HCT116 (cell line): ENCODE measurements at regions not wholly inside any gene's neighbourhood (a gene's known extent, or its start where the extent isn't known, plus 50 kb on each side); places are given as distances from the start of the nearest gene placed in this dataset.

ENCODE experiments used
- REST ChIP-seq: IDR thresholded peaks from 2 replicates; pipeline ENCODE4 v1.6.1; 2012; ENCODE audit warnings: low read depth
- TF ChIP-seq, protein P1 (sequence below), 3 experiments: fragments of 200-600 bp in 1 of 3; sonication (generic) in 1 of 3; IDR thresholded peaks in 2 of 3; conservative IDR thresholded peaks in 1 of 3; 2 replicates each; pipeline ENCODE4 v1.5.1; 2012 to 2017; ENCODE audit warnings: low read depth in 2 of 3, low read length in 2 of 3, antibody characterized with exemption in 1 of 3, borderline replicate concordance in 1 of 3, control low read depth in 1 of 3, mild to moderate bottlenecking in 1 of 3, mixed read lengths in 1 of 3, mixed run types in 1 of 3, moderate library complexity in 1 of 3; ENCODE audit not compliant: insufficient read depth in 1 of 3
- TF ChIP-seq, protein P2 (sequence below): IDR thresholded peaks from 2 replicates; pipeline ENCODE4 v1.6.1; 2012

- TF ChIP-seq, protein P1, sequence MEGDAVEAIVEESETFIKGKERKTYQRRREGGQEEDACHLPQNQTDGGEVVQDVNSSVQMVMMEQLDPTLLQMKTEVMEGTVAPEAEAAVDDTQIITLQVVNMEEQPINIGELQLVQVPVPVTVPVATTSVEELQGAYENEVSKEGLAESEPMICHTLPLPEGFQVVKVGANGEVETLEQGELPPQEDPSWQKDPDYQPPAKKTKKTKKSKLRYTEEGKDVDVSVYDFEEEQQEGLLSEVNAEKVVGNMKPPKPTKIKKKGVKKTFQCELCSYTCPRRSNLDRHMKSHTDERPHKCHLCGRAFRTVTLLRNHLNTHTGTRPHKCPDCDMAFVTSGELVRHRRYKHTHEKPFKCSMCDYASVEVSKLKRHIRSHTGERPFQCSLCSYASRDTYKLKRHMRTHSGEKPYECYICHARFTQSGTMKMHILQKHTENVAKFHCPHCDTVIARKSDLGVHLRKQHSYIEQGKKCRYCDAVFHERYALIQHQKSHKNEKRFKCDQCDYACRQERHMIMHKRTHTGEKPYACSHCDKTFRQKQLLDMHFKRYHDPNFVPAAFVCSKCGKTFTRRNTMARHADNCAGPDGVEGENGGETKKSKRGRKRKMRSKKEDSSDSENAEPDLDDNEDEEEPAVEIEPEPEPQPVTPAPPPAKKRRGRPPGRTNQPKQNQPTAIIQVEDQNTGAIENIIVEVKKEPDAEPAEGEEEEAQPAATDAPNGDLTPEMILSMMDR (IDR thresholded peaks at IDR 0.05 in 2 of 3, conservative IDR thresholded peaks at IDR 0.05 in 1 of 3; ENCODE audit: borderline replicate concordance in 1 of 3, insufficient read depth in 1 of 3, low read depth in 2 of 3, low read length in 2 of 3), result peak in 2 of 3 experiments; percentile 10 to 32; a peak in 2 of 6 replicates
- TF ChIP-seq REST, result no peak
- TF ChIP-seq, protein P2, sequence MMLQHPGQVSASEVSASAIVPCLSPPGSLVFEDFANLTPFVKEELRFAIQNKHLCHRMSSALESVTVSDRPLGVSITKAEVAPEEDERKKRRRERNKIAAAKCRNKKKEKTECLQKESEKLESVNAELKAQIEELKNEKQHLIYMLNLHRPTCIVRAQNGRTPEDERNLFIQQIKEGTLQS, result no peak
These were observed 241.0 kb downstream of the FSIP2 start for GRCh38 chr2:185979546-185980071.
